Neural crest cell (in vitro differentiated cells): ENCODE measurements at regions not wholly inside any gene's neighbourhood (a gene's known extent, or its start where the extent isn't known, plus 50 kb on each side); places are given as distances from the start of the nearest gene placed in this dataset.

ENCODE experiments used
- DNase-seq: peaks from one replicate; pipeline ENCODE4 v3.0.0; 2021; ENCODE audit warnings: low read depth, mixed read lengths, low spot score
- H3K27ac Mint-ChIP-seq: one replicate; pipeline ENCODE4 v1.8.0; 2021; ENCODE audit warnings: mild to moderate bottlenecking, mixed read lengths; ENCODE audit not compliant: unreplicated experiment
- H3K27me3 Mint-ChIP-seq: 2 replicates; pipeline ENCODE4 v1.8.0; 2021; ENCODE audit warnings: low read depth, mild to moderate bottlenecking, mixed read lengths
- H3K36me3 Mint-ChIP-seq: 2 replicates; pipeline ENCODE4 v1.8.0; 2021; ENCODE audit warnings: low read depth, mild to moderate bottlenecking, mixed read lengths
- H3K4me1 Mint-ChIP-seq: 2 replicates; pipeline ENCODE4 v1.8.0; 2021; ENCODE audit warnings: mixed read lengths
- H3K4me3 Mint-ChIP-seq: one replicate; pipeline ENCODE4 v1.8.0; 2021; ENCODE audit warnings: mild to moderate bottlenecking, mixed read lengths
- H3K9me3 Mint-ChIP-seq: 2 replicates; pipeline ENCODE4 v1.8.0; 2021; ENCODE audit warnings: mixed read lengths
- CTCF ChIP-seq: fragments of 200-600 bp; sonication (generic); conservative IDR thresholded peaks from 2 replicates; pipeline ENCODE4 v1.5.0; 2021; ENCODE audit warnings: antibody characterized with exemption, mild to moderate bottlenecking

DNA sequence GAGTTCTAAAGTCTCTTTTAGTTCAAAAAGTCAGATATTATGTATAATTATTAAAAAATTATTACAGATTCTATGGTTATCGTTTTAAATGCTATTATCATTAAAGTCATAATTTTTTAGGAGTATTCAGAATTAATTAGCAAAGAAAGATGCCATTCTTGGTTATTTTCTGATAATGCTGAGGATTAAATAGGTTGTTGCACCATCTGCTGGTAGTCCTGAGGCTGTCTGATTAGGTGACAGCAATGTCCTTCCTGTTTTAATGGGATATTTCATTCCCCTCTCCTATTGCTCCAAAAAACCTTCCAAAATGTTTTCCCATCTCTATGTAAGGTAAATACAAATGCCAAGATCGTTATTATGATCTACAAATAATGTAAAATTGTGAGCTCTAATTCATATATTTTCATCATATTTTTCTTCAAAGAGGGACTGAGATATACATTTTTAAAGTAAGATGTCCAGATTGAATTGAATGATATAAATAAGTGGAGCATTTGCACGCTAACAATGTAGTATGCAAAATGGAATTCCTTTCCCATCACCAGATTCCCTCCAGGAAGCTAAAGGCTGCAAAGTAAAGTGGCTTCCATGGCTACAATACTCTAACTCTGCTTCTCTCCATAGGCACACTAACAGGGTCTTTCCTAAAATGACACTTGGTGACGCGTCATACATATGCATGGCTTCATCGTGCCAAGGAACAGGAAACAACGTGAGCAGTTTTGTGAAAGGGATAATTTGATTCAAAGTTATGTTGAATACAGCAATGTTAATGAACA is 58.8 kb upstream of the AKR1E2 start:
- peaks cover 42% of the 10 kb centered on the region for H3K4me1 Mint-ChIP-seq

GRCh38 chr10:4766454-4766853 is 59.6 kb upstream of the AKR1E2 start:
- Mint-ChIP-seq H3K9me3 (no peaks in the 10 kb centered on the region), H3K27ac (peak overlapping the region; percentile 57), H3K36me3 (no peaks in the 10 kb centered on the region)

More for the DNA sequence above, 58.8 kb upstream of the AKR1E2 start:
- no peak for DNase-seq
- peak; percentile 91 for TF ChIP-seq CTCF
- Mint-ChIP-seq H3K27me3 (no peaks in the 10 kb centered on the region), H3K36me3 (no peaks in the 10 kb centered on the region), H3K4me3 (peak overlapping the region; percentile 25), H3K27ac (no peak overlapping the region), H3K9me3 (no peaks in the 10 kb centered on the region)

DNA sequence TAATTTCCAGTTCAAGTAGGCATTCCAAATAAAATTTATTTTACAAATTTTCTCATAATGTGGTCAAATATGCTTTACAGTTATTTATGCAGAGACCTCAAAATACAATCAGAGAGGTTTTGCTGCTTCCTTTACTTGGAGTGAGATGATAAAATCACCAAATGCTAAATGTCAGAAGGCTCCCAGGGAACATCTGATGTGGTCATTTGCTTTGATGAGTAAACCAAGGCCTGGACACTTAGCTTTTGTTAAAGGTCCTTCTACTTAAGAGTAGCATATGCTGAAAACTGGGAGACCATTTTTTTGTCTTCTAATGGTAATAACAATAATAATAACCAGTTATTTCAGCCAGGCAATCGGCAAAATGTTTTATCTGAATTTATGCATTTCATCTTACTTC is 60.6 kb upstream of the AKR1E2 start:
- Mint-ChIP-seq H3K4me1 (peaks cover 33% of the 10 kb centered on the region), H3K27me3 (no peaks in the 10 kb centered on the region), H3K27ac (no peak overlapping the region), H3K9me3 (no peaks in the 10 kb centered on the region), H3K4me3 (no peak overlapping the region), H3K36me3 (no peaks in the 10 kb centered on the region)
- no peak for TF ChIP-seq CTCF
- no peak for DNase-seq

More at GRCh38 chr10:4766454-4766853, 59.6 kb upstream of the AKR1E2 start:
- TF ChIP-seq CTCF = no peak
- Mint-ChIP-seq H3K27me3 (no peaks in the 10 kb centered on the region), H3K4me3 (no peak overlapping the region), H3K4me1 (peaks cover 42% of the 10 kb centered on the region)
- no peak for DNase-seq

DNA sequence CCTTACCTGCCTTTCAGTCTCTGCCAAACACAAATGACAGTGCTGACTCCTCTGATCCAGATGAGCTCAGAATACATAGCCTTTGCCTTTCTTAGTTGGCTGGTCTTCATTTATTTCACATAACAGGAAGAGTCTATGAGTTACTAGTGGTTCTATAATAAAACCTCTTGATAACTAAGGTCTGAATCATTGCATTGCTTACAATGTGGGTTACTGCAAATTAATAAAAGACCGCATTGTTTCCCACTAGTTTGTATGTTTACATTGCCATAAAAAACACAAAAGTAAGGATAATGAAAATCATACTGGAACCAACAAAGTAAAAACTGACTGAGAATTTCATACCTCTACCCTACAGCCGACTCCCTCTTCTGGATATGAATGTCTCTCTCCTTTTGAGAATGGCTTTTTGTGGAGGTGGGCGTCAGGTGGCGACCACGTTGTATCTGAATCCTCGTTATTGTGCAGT is 62.0 kb upstream of the AKR1E2 start:
- no peak for DNase-seq
- H3K9me3 Mint-ChIP-seq = no peaks in the 10 kb centered on the region
- H3K27ac Mint-ChIP-seq = no peak overlapping the region
- H3K27me3 Mint-ChIP-seq = no peaks in the 10 kb centered on the region
- TF ChIP-seq CTCF = no peak
- H3K4me1 Mint-ChIP-seq = peaks cover 30% of the 10 kb centered on the region
- H3K36me3 Mint-ChIP-seq = no peaks in the 10 kb centered on the region
- H3K4me3 Mint-ChIP-seq = no peak overlapping the region

DNA sequence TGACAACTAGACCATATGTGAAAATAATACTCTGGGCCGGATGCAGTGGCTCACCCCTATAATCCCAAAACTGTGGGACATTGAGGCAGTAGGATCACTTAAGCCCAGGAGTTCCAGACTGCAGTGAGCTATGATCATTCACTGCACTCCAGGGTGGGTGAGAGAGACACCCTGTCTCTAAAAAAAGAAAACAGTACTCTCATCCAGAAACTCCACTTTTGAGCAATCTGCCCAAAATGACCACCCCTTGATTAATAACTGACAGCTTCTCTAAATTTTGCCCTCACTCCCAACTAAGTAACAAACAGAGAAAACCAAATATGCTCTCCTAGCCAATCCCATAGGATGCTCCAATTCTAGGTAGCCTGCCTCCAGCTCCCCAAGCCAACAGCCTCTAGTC is 62.5 kb upstream of the AKR1E2 start:
- Mint-ChIP-seq H3K27me3 (no peaks in the 10 kb centered on the region), H3K9me3 (no peaks in the 10 kb centered on the region), H3K4me1 (peaks cover 26% of the 10 kb centered on the region), H3K4me3 (no peak overlapping the region), H3K36me3 (no peaks in the 10 kb centered on the region), H3K27ac (no peak overlapping the region)
- no peak for TF ChIP-seq CTCF
- DNase-seq = no peak
